Spleen (tissue), 7 donors: ENCODE measurements at regions not wholly inside any gene's neighbourhood (a gene's known extent, or its start where the extent isn't known, plus 50 kb on each side); places are given as distances from the start of the nearest gene placed in this dataset.

Source experiments
- CTCF ChIP-seq, 11 experiments: fragments of 200-600 bp in 7 of 11; fragments of 450-650 bp in 4 of 11; sonication (generic) in 4 of 11; IDR thresholded peaks in 8 of 11; conservative IDR thresholded peaks in 3 of 11; 1 replicate in 7 of 11; 2 replicates in 4 of 11; pipeline versions ENCODE4 v1.4.0 to v1.8.0; 2016 to 2021; ENCODE audit warnings: antibody characterized with exemption in 11 of 11, inconsistent platforms in 4 of 11, mild to moderate bottlenecking in 1 of 11
- POLR2A ChIP-seq, 3 donors: fragments of 450-650 bp; IDR thresholded peaks; one replicate each; pipeline ENCODE4 v1.5.1; 2017; ENCODE audit warnings: antibody characterized with exemption in 3 of 3, mild to moderate bottlenecking in 1 of 3
- POLR2AphosphoS5 ChIP-seq, 3 donors: sonication (generic); formaldehyde crosslinking; IDR thresholded peaks; one replicate each; pipeline ENCODE4 v1.5.1; 2017; ENCODE audit warnings: antibody characterized with exemption in 3 of 3
- donor health status: DM: no; HTN: no; CAD: no; lungs with moderate emphysema.
- donor health status: DM: no; HTN: no; CAD: no.
- donor health status: DM: no; HTN: no; CAD: no.

GRCh38 chr18:69265656-69266055, 135.0 kb upstream of the DOK6 start:
- TF ChIP-seq CTCF (IDR thresholded peaks at IDR 0.05 in 8 of 11, conservative IDR thresholded peaks at IDR 0.05 in 3 of 11): no peak
- no peak for TF ChIP-seq POLR2A (IDR thresholded peaks at IDR 0.05)
- no peak for TF ChIP-seq POLR2AphosphoS5 (IDR thresholded peaks at IDR 0.05)
